ENCODE measurements at regions not wholly inside any gene's neighbourhood (a gene's known extent, or its start where the extent isn't known, plus 50 kb on each side); places are given as distances from the start of the nearest gene placed in this dataset.

GRCh38 chr1:232413674-232414073 is 216.3 kb downstream of the SIPA1L2 start:
- Histone ChIP-seq H3K79me2 (ENCODE audit: control insufficient read depth, insufficient read depth, low read length) (no peaks in the 10 kb centered on the region), H4K20me1 (replicated peaks; ENCODE audit: control insufficient read depth, insufficient read depth, low read length) (no peaks in the 10 kb centered on the region), H3K9me3 (replicated peaks; ENCODE audit: control insufficient read depth, insufficient read depth, low read depth, low read length) (no peaks in the 10 kb centered on the region), H3K4me2 (ENCODE audit: insufficient read depth, low read length) (no peak overlapping the region), H3K9ac (ENCODE audit: insufficient read depth in 1 of 2, low read depth in 2 of 2, low read length in 2 of 2) (no peak overlapping the region), H2AFZ (ENCODE audit: low read depth, low read length) (no peak overlapping the region), H3K36me3 (ENCODE audit: control insufficient read depth, insufficient read depth, low read length) (no peaks in the 10 kb centered on the region), H3K9me1 (ENCODE audit: control insufficient read depth, insufficient read depth, low read length) (no peaks in the 10 kb centered on the region), H3K4me1 (replicated peaks in 1 of 2; ENCODE audit: control insufficient read depth in 2 of 2, insufficient read depth in 2 of 2, low read length in 2 of 2) (no peaks in the 10 kb centered on the region), H3K4me3 (no peak overlapping the region), H3K27me3 (ENCODE audit: control insufficient read depth in 2 of 2, insufficient read depth in 2 of 2, low read length in 2 of 2) (no peaks in the 10 kb centered on the region; a peak in 1 of 5 replicates), H3K27ac (ENCODE audit: extremely low read depth, low read depth, low read length) (no peak overlapping the region)
- FAIRE-seq (no peak), ATAC-seq (no peak), DNase-seq (ENCODE audit: extremely low read depth in 1 of 4, low spot score in 3 of 4) (no peak)
- 8% methylated on average over 2 of the region's 2 CpGs for WGBS (ENCODE audit: insufficient coverage, low coverage, missing lambda C conversion rate)
- TF ChIP-seq ZNF830 (CRISPR knock-in tag; IDR thresholded peaks at IDR 0.05) (no peak), ZNF224 (CRISPR knock-in tag; IDR thresholded peaks at IDR 0.05) (no peak), TEAD4 (IDR thresholded peaks at IDR 0.05; ENCODE audit: low read length) (no peak), TEAD4 (CRISPR knock-in tag; IDR thresholded peaks at IDR 0.05; ENCODE audit: borderline replicate concordance) (no peak), ZBTB2 (IDR thresholded peaks at IDR 0.05) (no peak), HMG20B (CRISPR knock-in tag; IDR thresholded peaks at IDR 0.05) (no peak), TSHZ1 (CRISPR knock-in tag; IDR thresholded peaks at IDR 0.05) (no peak), SMAD2 (IDR thresholded peaks at IDR 0.05; ENCODE audit: low read depth, low read length) (no peak)
- TF ChIP-seq, protein P1, sequence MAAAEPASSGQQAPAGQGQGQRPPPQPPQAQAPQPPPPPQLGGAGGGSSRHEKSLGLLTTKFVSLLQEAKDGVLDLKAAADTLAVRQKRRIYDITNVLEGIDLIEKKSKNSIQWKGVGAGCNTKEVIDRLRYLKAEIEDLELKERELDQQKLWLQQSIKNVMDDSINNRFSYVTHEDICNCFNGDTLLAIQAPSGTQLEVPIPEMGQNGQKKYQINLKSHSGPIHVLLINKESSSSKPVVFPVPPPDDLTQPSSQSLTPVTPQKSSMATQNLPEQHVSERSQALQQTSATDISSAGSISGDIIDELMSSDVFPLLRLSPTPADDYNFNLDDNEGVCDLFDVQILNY (CRISPR knock-in tag; IDR thresholded peaks at IDR 0.05), result no peak
- TF ChIP-seq, protein P2, sequence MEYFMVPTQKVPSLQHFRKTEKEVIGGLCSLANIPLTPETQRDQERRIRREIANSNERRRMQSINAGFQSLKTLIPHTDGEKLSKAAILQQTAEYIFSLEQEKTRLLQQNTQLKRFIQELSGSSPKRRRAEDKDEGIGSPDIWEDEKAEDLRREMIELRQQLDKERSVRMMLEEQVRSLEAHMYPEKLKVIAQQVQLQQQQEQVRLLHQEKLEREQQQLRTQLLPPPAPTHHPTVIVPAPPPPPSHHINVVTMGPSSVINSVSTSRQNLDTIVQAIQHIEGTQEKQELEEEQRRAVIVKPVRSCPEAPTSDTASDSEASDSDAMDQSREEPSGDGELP (CRISPR knock-in tag; IDR thresholded peaks at IDR 0.05; ENCODE audit: borderline replicate concordance), result no peak
- BruUV-seq (replicated peaks), result no TSS peak
- CTCF ChIA-PET (ENCODE audit: low intra/inter-chr PET ratio), result no interaction called here
- in situ Hi-C loops (cut with MboI) (no loop called here), intact Hi-C loops (cut with micrococcal nuclease) (no loop called here)
- POLR2A ChIA-PET, result interaction anchor here (1.2 kb wide), 1 partner anchor 12 kb away, joined by 3 read pairs; no protein-coding TSS in a partner anchor

Measured in K562 (cell line).